ENCODE measurements at regions not wholly inside any gene's neighbourhood (a gene's known extent, or its start where the extent isn't known, plus 50 kb on each side); places are given as distances from the start of the nearest gene placed in this dataset.

- DNase-seq, result no peak
These were observed 248.6 kb downstream of the NDUFA10 start for GRCh38 chr2:239776436-239777005.

GRCh38 chr2:239775623-239776435, 249.3 kb downstream of the NDUFA10 start:
- no peak for DNase-seq

- DNase-seq, result no peak
These were observed 250.1 kb downstream of the NDUFA10 start for GRCh38 chr2:239774933-239775622.

- DNase-seq, result no peak
These were observed 251.0 kb downstream of the NDUFA10 start for GRCh38 chr2:239774142-239774462.

- no peak for DNase-seq
These were observed 251.7 kb downstream of the NDUFA10 start for GRCh38 chr2:239773228-239774141.

GRCh38 chr2:239772721-239773120, 252.4 kb downstream of the NDUFA10 start:
- DNase-seq, result no peak

GRCh38 chr2:239770246-239770639, 254.9 kb downstream of the NDUFA10 start:
- DNase-seq, result no peak

- no peak for DNase-seq
These were observed 255.4 kb downstream of the NDUFA10 start for GRCh38 chr2:239769554-239770245.

- no peak for DNase-seq
These were observed 256.1 kb downstream of the NDUFA10 start for GRCh38 chr2:239768907-239769553.

GRCh38 chr2:239768031-239768790, 256.9 kb downstream of the NDUFA10 start:
- no peak for DNase-seq

- DNase-seq, result no peak
These were observed 257.9 kb downstream of the NDUFA10 start for GRCh38 chr2:239767021-239767905.

GRCh38 chr2:239765911-239766310, 259.2 kb downstream of the NDUFA10 start:
- DNase-seq, result no peak

GRCh38 chr2:239765076-239765845, 259.9 kb downstream of the NDUFA10 start:
- DNase-seq, result no peak

GRCh38 chr2:239763433-239764097, 261.6 kb downstream of the NDUFA10 start:
- DNase-seq, result no peak

- peak; percentile 68 for DNase-seq
These were observed 262.4 kb downstream of the NDUFA10 start for GRCh38 chr2:239762655-239763269.

GRCh38 chr2:239762106-239762505, 263.0 kb downstream of the NDUFA10 start:
- DNase-seq, result no peak

- no peak for DNase-seq
These were observed 264.5 kb downstream of the NDUFA10 start for GRCh38 chr2:239760596-239760995.

GRCh38 chr2:239758279-239758877, 266.8 kb downstream of the NDUFA10 start:
- DNase-seq, result no peak

All from retina (tissue), 1 donor.